ACC112 (cell line): ENCODE measurements at regions not wholly inside any gene's neighbourhood (a gene's known extent, or its start where the extent isn't known, plus 50 kb on each side); places are given as distances from the start of the nearest gene placed in this dataset.
"Not testable (repeated sequence)": the region's sequence is repeated elsewhere in the genome, so short reads cannot be mapped to it uniquely, and the experiment has no call there.

Experiments used
- H2AFZ ChIP-seq: fragments of 200-600 bp; sonication (generic); one replicate; pipeline ENCODE4 v1.6.0; 2017; ENCODE audit warnings: antibody characterized with exemption, low read length; ENCODE audit not compliant: unreplicated experiment
- H3K27ac ChIP-seq: fragments of 200-600 bp; sonication (generic); 2 replicates; pipeline ENCODE4 v1.5.1; 2014; ENCODE audit warnings: low read depth, mild to moderate bottlenecking, antibody characterized with exemption, low read length, moderate library complexity
- H3K27me3 ChIP-seq: fragments of 200-600 bp; sonication (generic); 2 replicates; pipeline ENCODE4 v1.6.1; 2014; ENCODE audit warnings: mild to moderate bottlenecking, antibody characterized with exemption, low read length, moderate library complexity, mixed read lengths; ENCODE audit not compliant: insufficient read depth
- H3K36me3 ChIP-seq: fragments of 200-600 bp; sonication (generic); 2 replicates; pipeline ENCODE4 v1.6.1; 2016; ENCODE audit warnings: mild to moderate bottlenecking, antibody characterized with exemption, low read length, moderate library complexity, mixed read lengths; ENCODE audit not compliant: insufficient read depth
- H3K4me1 ChIP-seq: fragments of 200-600 bp; sonication (generic); one replicate; pipeline ENCODE4 v1.6.1; 2016; ENCODE audit warnings: low read length, mixed read lengths; ENCODE audit not compliant: insufficient read depth, unreplicated experiment, control insufficient read depth
- H3K4me3 ChIP-seq: fragments of 200-600 bp; sonication (generic); 2 replicates; pipeline ENCODE4 v1.5.1; 2014; ENCODE audit warnings: mild to moderate bottlenecking, low read depth, low read length
- H3K79me2 ChIP-seq: fragments of 200-600 bp; sonication (generic); one replicate; pipeline ENCODE4 v1.6.0; 2016; ENCODE audit warnings: low read length; ENCODE audit not compliant: control insufficient read depth, unreplicated experiment, insufficient read depth

GRCh38 chr14:39593377-39593776 lies 161.1 kb upstream of the FBXO33 start:
- H2AFZ ChIP-seq: no peak overlapping the region
- no peak overlapping the region for H3K27ac ChIP-seq
- no peaks in the 10 kb centered on the region for H3K79me2 ChIP-seq
- no peaks in the 10 kb centered on the region for H3K4me1 ChIP-seq
- no peak overlapping the region for H3K4me3 ChIP-seq
- H3K27me3 ChIP-seq: no peaks in the 10 kb centered on the region
- no peaks in the 10 kb centered on the region for H3K36me3 ChIP-seq

DNA sequence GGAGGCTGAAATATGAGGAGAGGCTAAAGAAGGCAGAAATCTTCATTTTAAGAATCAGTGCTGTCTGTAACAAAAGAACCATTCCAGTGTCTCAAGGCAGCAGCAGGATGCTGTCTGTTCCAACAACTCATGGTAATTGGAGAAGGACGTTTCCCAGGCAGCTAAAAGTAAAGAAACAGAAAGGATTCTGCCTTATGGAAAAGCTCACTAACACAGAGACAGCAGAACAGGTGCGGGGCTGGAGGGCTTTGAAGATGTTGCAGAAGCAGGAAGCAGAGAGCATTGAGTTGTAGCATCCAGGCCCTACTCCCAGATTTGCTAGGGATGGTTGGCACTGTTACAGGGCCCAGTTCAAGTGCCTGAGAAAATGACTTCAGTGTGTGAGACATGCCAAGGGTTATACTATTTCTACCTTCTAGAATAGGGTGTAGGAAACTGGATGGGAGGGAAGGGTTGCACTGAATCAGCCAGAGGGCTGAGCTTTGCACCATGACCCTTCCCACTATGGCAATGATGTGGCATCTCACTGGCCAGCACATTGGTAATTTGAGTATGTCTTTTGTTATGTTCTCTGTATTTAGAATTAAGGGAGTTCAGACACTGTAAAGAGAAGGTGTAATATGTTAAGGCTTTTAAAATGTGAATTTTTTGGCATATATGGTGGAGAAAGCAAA lies 160.0 kb upstream of the FBXO33 start:
- no peaks in the 10 kb centered on the region for H3K4me1 ChIP-seq
- no peak overlapping the region for H3K27ac ChIP-seq
- no peaks in the 10 kb centered on the region for H3K36me3 ChIP-seq

DNA sequence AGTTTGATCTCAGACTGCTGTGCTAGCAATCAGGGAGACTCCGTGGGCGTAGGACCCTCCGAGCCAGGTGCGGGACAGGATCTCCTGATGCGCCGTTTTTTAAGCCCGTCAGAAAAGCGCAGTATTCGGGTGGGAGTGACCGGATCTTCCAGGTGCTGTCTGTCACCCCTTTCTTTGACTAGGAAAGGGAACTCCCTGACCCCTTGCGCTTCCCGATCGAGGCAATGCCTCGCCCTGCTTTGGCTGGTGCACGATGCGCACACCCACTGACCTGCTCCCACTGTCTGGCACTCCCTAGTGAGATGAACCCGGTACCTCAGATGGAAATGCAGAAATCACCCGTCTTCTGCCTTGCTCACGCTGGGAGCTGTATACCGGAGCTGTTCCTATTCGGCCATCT lies 157.6 kb upstream of the FBXO33 start:
- H3K27ac ChIP-seq, H2AFZ ChIP-seq, H3K4me1 ChIP-seq, H3K36me3 ChIP-seq, H3K27me3 ChIP-seq, H3K79me2 ChIP-seq, H3K4me3 ChIP-seq: not testable (repeated sequence)

More for the DNA sequence above, 160.0 kb upstream of the FBXO33 start:
- no peaks in the 10 kb centered on the region for H3K27me3 ChIP-seq
- no peaks in the 10 kb centered on the region for H3K79me2 ChIP-seq
- no peak overlapping the region for H2AFZ ChIP-seq
- H3K4me3 ChIP-seq: no peak overlapping the region

GRCh38 chr14:39582028-39582654 lies 149.9 kb upstream of the FBXO33 start:
- Histone ChIP-seq H3K36me3 (no peaks in the 10 kb centered on the region), H3K27ac (no peak overlapping the region), H2AFZ (no peak overlapping the region), H3K27me3 (no peaks in the 10 kb centered on the region; the same call in 1 of the 2 replicates), H3K4me3 (no peak overlapping the region), H3K4me1 (no peaks in the 10 kb centered on the region), H3K79me2 (no peaks in the 10 kb centered on the region)

DNA sequence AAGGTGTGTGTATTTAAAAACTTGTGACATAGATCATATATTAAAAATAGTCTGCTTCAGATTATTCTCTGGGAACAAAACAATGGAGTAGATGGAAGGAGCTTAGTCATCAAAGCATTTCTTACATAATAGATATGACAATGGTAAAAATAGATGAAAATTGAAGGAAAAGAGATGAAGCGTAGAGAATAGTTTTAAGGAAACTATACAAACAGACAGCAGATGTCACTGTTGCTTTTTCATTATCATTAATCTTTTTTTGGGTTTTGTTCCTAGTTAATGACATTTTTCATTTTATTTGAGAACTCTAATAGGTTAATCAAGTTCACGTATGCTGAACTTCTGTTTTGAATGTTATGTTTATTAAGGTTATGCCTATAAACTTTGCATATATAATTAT lies 149.2 kb upstream of the FBXO33 start:
- Histone ChIP-seq H3K4me1 (no peaks in the 10 kb centered on the region), H3K27ac (no peak overlapping the region), H3K79me2 (no peaks in the 10 kb centered on the region), H3K27me3 (no peaks in the 10 kb centered on the region; the same call in 1 of the 2 replicates), H3K4me3 (no peak overlapping the region), H2AFZ (no peak overlapping the region), H3K36me3 (no peaks in the 10 kb centered on the region)

DNA sequence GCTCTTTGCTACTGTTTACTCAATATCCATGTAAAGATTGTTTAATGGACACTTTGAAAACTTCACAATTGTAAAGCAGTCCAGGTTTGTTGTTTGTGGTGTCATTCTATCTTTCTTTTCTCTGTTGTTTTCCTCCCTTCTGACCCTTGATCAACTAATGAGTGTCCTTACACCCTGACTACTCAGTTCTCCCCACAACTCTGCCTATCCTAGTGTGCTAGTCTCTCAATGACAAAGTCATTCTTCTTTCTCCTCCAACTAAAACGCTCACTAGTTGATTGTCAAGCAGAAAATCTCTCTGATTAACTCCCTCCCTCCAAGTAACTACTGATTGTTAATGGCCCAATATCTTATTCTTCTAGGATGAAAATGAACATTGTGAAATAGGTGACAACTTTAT lies 148.5 kb upstream of the FBXO33 start:
- H3K36me3 ChIP-seq: no peaks in the 10 kb centered on the region
- no peak overlapping the region for H3K4me3 ChIP-seq
- no peak overlapping the region for H2AFZ ChIP-seq
- no peaks in the 10 kb centered on the region for H3K79me2 ChIP-seq
- no peak overlapping the region for H3K27ac ChIP-seq
- no peaks in the 10 kb centered on the region; the same call in 1 of the 2 replicates for H3K27me3 ChIP-seq
- no peaks in the 10 kb centered on the region for H3K4me1 ChIP-seq

- Histone ChIP-seq H2AFZ (no peak overlapping the region), H3K79me2 (no peaks in the 10 kb centered on the region), H3K27ac (no peak overlapping the region), H3K4me1 (no peaks in the 10 kb centered on the region), H3K4me3 (no peak overlapping the region), H3K27me3 (no peaks in the 10 kb centered on the region; the same call in 1 of the 2 replicates), H3K36me3 (no peaks in the 10 kb centered on the region)
Observed at GRCh38 chr14:39576736-39577135, 144.5 kb upstream of the FBXO33 start.

- no peaks in the 10 kb centered on the region for H3K4me1 ChIP-seq
- H3K27ac ChIP-seq: no peak overlapping the region
- H3K36me3 ChIP-seq: no peaks in the 10 kb centered on the region
- no peaks in the 10 kb centered on the region; the same call in 1 of the 2 replicates for H3K27me3 ChIP-seq
- no peaks in the 10 kb centered on the region for H3K79me2 ChIP-seq
- no peak overlapping the region for H2AFZ ChIP-seq
- H3K4me3 ChIP-seq: no peak overlapping the region
Observed at GRCh38 chr14:39576258-39576657, 144.0 kb upstream of the FBXO33 start.

- H3K27ac ChIP-seq: no peak overlapping the region
- H3K79me2 ChIP-seq: no peaks in the 10 kb centered on the region
- H3K4me3 ChIP-seq: no peak overlapping the region
- H2AFZ ChIP-seq: no peak overlapping the region
- H3K36me3 ChIP-seq: no peaks in the 10 kb centered on the region
- H3K27me3 ChIP-seq: no peaks in the 10 kb centered on the region
- no peaks in the 10 kb centered on the region for H3K4me1 ChIP-seq
Observed at GRCh38 chr14:39568809-39569538, 136.7 kb upstream of the FBXO33 start.

- H2AFZ ChIP-seq: no peak overlapping the region
- H3K27ac ChIP-seq: no peak overlapping the region
- no peak overlapping the region for H3K4me3 ChIP-seq
- no peaks in the 10 kb centered on the region for H3K27me3 ChIP-seq
- H3K36me3 ChIP-seq: no peaks in the 10 kb centered on the region
- no peaks in the 10 kb centered on the region for H3K79me2 ChIP-seq
- H3K4me1 ChIP-seq: no peaks in the 10 kb centered on the region
Observed at GRCh38 chr14:39566795-39567194, 134.6 kb upstream of the FBXO33 start.

DNA sequence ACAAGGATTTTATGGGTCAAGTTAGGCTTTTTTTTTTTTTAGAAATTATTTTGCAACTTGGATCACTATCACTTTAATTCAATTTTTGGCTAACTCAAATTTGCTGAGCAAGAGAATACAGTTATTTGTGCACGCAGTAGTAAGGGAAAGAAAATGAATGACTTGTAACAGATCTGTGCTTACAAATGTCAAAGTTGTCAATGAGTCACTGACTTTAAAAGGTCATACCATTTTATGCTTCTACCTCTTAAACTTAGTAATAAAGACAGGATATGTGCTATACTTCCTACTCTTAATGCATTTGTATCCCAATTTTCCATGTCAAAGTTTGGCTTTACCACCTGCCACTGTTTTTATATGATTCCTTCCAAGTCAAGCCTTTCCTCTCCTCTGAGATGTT lies 131.1 kb upstream of the FBXO33 start:
- Histone ChIP-seq H3K27me3 (no peaks in the 10 kb centered on the region), H3K27ac (no peak overlapping the region), H3K79me2 (no peaks in the 10 kb centered on the region), H2AFZ (no peak overlapping the region), H3K4me3 (no peak overlapping the region), H3K4me1 (no peaks in the 10 kb centered on the region), H3K36me3 (no peaks in the 10 kb centered on the region)
